ENCODE measurements at regions not wholly inside any gene's neighbourhood (a gene's known extent, or its start where the extent isn't known, plus 50 kb on each side); places are given as distances from the start of the nearest gene placed in this dataset.
"Not testable (repeated sequence)": the region's sequence is repeated elsewhere in the genome, so short reads cannot be mapped to it uniquely, and the experiment has no call there.

DNA sequence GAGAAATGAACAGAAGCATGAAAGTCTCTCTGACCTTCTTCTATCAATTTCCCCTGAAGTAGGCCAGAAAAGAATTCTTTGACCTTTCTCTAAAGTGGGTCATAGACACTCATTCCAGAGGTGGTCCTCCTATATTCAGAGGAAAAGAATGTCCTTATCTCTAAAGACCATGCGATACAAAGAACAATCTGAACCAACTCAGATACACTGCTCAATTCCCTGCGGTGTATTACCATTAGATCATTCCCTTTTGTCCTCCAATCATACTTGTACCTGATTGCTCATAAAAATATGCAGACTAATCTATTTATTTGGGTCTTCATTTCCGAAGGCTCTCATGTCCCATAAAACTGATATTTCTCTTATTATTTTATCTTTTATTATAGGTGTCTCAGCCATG lies 652.4 kb upstream of the CHD1 start:
- TF ChIP-seq CTCF (IDR thresholded peaks at IDR 0.05; ENCODE audit: low read length); EZH2 (optimal IDR thresholded peaks at IDR 0.05; ENCODE audit: low read depth, low read length): not testable (repeated sequence)

Measured in MM.1S (cell line).